LNCAP (cell line): ENCODE measurements at regions not wholly inside any gene's neighbourhood (a gene's known extent, or its start where the extent isn't known, plus 50 kb on each side); places are given as distances from the start of the nearest gene placed in this dataset.

Experiments used
- CTCF ChIP-seq: fragments of 450-650 bp; IDR thresholded peaks from 2 replicates; pipeline ENCODE4 v1.5.1; 2017; ENCODE audit warnings: mild to moderate bottlenecking

DNA sequence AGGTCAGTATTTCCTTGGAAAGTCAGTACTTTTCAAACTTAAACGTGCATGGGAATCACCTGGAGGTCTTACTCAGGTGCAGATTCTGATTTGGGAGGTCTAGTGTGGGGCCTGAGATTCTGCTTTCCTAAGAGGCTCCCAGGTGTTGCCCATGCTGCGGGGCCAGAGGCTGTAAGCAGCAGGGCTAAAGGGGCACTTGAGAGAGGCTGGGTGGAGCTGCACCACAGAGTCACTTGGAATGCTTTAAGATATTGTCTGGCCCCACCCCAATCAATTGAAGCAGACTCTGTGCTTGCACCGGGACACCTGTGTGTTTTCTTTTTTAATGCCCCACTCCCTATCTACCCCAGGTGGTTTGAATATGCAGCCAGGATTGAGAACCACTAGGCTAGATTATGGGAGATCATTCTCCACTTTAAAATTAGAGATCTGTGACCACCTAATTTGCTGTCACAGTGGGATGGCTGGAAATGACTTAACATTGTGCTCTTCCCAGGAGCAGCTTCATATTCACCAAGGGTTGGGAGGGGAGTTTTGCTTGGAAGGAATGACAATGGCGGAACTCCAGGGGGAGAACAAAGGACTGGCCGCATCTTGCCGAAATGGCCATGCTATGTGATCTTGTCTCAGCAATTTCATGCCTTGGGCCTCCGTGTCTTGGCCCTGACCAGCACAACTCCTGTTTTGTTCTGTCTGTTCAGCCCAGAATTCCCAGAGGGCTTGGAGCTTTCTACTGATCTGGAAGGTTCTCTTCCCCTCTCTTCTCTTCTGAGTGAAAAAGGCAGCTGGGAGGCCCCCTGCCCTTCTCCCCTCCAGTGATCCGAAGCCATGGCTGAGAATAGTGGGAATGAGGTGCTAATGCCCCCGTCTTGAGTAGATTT is 80.2 kb downstream of the FAM241B start:
- TF ChIP-seq CTCF: no peak

- TF ChIP-seq CTCF: no peak
Measured at GRCh38 chr10:69712342-69712741, 82.3 kb downstream of the FAM241B start.

DNA sequence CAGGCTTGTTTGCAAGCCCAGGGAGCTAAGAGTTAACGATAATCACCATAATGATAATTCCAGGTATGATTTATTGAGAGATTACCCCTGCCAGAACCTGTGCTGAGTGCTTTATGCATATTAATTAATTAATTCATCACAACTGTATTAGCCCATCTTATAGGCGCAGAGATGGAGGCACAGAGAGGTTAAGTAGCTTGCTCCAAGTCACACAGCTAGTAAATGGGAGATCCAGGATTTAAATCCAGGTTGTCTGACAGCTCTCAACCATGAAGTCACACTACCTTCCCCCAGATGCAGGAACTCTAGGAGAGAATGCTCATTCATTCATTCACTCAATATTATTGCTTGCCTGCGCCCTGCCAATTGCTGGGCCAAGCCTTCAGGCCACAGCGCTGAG is 84.5 kb downstream of the FAM241B start:
- no peak for TF ChIP-seq CTCF

GRCh38 chr10:69715156-69715898 is 85.3 kb downstream of the FAM241B start:
- TF ChIP-seq CTCF: no peak

GRCh38 chr10:69715899-69716606 is 85.7 kb upstream of the COL13A1 start:
- no peak for TF ChIP-seq CTCF

DNA sequence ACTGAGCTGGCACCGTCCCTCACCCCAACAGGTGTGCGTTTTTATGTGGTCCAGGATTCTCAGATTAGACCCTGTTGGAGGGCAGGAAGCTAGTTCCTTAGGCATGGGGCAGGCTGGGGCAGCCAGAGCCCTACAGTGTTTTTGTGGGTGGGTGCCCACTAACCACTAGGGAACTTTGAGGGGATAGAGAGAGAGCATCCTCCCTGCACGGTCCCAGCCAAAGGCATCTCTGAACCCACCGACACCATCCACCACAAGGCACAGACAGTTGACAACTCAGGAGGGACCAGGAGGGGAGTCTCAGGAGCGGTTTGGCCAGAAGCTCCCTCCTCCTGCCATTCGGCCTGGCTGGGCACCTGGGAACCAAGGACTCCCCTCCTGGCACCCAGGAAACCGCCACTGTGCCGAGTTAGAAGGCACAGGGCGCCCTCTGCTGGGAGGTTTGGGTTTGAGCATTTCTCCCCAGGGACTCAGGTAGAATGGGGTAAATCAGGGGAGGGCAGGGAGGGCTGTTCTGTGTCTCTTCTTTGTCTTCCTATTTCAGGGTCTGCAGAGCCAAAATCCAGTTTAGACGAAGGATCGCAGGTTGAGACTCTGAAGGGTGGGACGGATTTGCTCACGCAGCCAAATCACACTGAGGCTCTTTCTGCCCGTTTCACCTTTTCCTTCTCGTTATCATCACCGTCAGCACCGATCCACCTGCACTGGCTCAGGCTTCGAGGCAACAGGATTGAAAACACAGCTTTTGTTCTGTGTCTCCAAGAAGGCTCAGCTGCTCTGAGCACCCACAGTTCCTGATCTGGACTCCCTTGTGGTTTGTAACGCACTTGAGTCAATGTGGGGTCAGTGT is 84.8 kb upstream of the COL13A1 start:
- peak; percentile 87 for TF ChIP-seq CTCF

GRCh38 chr10:69718951-69719350 is 82.8 kb upstream of the COL13A1 start:
- TF ChIP-seq CTCF: no peak
